KMS-11 (cell line): ENCODE measurements at regions not wholly inside any gene's neighbourhood (a gene's known extent, or its start where the extent isn't known, plus 50 kb on each side); places are given as distances from the start of the nearest gene placed in this dataset.

Experiments
- H2AFZ ChIP-seq: fragments of 200-600 bp; sonication (generic); 2 replicates; pipeline ENCODE4 v1.6.1; 2016; ENCODE audit warnings: antibody characterized with exemption, mixed run types, low read depth
- H3K27ac ChIP-seq: fragments of 200-600 bp; sonication (generic); 2 replicates; pipeline ENCODE4 v1.6.1; 2016; ENCODE audit warnings: mild to moderate bottlenecking, mixed run types
- H3K27me3 ChIP-seq: fragments of 200-600 bp; sonication (generic); 2 replicates; pipeline ENCODE4 v1.6.1; 2017; ENCODE audit warnings: mild to moderate bottlenecking, low read depth, mixed run types, moderate library complexity; ENCODE audit not compliant: insufficient read depth
- H3K36me3 ChIP-seq: fragments of 200-600 bp; sonication (generic); 2 replicates; pipeline ENCODE4 v1.6.1; 2017; ENCODE audit warnings: mild to moderate bottlenecking, mixed run types; ENCODE audit not compliant: insufficient read depth
- H3K4me1 ChIP-seq: fragments of 200-600 bp; sonication (generic); 2 replicates; pipeline ENCODE4 v1.6.1; 2016; ENCODE audit warnings: mild to moderate bottlenecking, low read depth, mixed run types; ENCODE audit not compliant: poor library complexity, severe bottlenecking
- H3K4me2 ChIP-seq: fragments of 200-600 bp; sonication (generic); 2 replicates; pipeline ENCODE4 v1.7.0; 2016; ENCODE audit warnings: mild to moderate bottlenecking, mixed run types
- H3K4me3 ChIP-seq: fragments of 200-600 bp; sonication (generic); IDR thresholded peaks from 2 replicates; pipeline ENCODE4 v1.6.1; 2017; ENCODE audit warnings: low read depth, low read length, mixed read lengths; ENCODE audit not compliant: insufficient read depth
- H3K79me2 ChIP-seq: fragments of 200-600 bp; sonication (generic); 2 replicates; pipeline ENCODE4 v1.6.1; 2016; ENCODE audit warnings: low read depth, mixed run types; ENCODE audit not compliant: insufficient read depth
- H3K9ac ChIP-seq: fragments of 200-600 bp; sonication (generic); 2 replicates; pipeline ENCODE4 v1.6.1; 2016; ENCODE audit warnings: mild to moderate bottlenecking, mixed run types
- H4K20me1 ChIP-seq: fragments of 200-600 bp; sonication (generic); 2 replicates; pipeline ENCODE4 v1.6.1; 2016; ENCODE audit warnings: mild to moderate bottlenecking, mixed run types; ENCODE audit not compliant: insufficient read depth
- TF ChIP-seq, protein P1 (sequence below): fragments of 200-600 bp; sonication (generic); conservative IDR thresholded peaks from 2 replicates; pipeline ENCODE4 v1.6.1; 2017; ENCODE audit warnings: low read depth, mild to moderate bottlenecking, antibody characterized with exemption, low read length, moderate library complexity, mixed read lengths

DNA sequence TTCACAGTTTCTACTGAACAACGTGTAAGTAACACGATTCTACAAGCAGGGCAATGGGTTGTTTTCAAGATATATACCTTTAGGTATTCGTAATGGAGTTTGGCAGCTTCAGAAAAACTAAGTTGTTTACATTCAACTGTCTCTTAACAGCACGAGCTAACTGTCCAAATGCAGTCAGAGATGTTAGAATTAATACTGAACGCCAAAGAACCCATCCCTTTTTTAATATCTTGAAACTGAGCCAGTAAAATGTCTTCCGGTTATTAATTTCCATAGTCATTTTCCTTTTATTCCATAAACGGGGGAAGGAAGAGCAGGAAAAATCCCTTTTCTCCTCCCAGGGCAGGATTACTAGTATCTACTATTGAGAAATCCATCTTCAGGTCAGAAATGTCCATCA lies 129.0 kb upstream of the THBS1 start:
- H3K4me3 ChIP-seq: no peak overlapping the region
- H3K27ac ChIP-seq: no peak overlapping the region
- H3K4me2 ChIP-seq: no peak overlapping the region
- TF ChIP-seq, protein P1, sequence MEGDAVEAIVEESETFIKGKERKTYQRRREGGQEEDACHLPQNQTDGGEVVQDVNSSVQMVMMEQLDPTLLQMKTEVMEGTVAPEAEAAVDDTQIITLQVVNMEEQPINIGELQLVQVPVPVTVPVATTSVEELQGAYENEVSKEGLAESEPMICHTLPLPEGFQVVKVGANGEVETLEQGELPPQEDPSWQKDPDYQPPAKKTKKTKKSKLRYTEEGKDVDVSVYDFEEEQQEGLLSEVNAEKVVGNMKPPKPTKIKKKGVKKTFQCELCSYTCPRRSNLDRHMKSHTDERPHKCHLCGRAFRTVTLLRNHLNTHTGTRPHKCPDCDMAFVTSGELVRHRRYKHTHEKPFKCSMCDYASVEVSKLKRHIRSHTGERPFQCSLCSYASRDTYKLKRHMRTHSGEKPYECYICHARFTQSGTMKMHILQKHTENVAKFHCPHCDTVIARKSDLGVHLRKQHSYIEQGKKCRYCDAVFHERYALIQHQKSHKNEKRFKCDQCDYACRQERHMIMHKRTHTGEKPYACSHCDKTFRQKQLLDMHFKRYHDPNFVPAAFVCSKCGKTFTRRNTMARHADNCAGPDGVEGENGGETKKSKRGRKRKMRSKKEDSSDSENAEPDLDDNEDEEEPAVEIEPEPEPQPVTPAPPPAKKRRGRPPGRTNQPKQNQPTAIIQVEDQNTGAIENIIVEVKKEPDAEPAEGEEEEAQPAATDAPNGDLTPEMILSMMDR: no peak
- H2AFZ ChIP-seq: no peak overlapping the region
- no peaks in the 10 kb centered on the region for H4K20me1 ChIP-seq
- no peaks in the 10 kb centered on the region for H3K79me2 ChIP-seq
- no peaks in the 10 kb centered on the region for H3K27me3 ChIP-seq
- H3K4me1 ChIP-seq: peaks cover 25% of the 10 kb centered on the region
- H3K36me3 ChIP-seq: no peaks in the 10 kb centered on the region
- H3K9ac ChIP-seq: no peak overlapping the region

DNA sequence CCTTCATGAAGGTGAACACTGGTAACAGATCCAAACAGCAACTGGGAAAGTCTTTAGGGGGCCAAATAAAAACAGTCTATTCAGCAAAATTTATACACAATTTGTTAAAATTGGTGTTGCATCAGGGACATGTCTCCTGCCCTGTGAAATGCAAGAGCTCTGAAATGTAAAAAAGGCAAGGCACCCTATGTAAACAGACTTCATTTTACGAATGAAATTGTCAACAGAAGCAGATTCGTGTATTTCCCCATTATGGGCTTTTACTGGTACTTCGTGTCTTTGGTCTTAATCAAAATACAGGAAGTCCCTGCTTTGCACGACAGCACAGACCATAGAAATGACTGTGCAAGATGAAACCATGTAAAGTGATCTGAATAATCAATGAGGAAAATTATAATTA lies 127.3 kb upstream of the THBS1 start:
- H3K27ac ChIP-seq: no peak overlapping the region
- H3K36me3 ChIP-seq: no peaks in the 10 kb centered on the region
- no peaks in the 10 kb centered on the region for H4K20me1 ChIP-seq
- no peaks in the 10 kb centered on the region for H3K27me3 ChIP-seq
- TF ChIP-seq, protein P1: no peak
- no peak overlapping the region for H2AFZ ChIP-seq
- H3K4me2 ChIP-seq: no peak overlapping the region
- no peaks in the 10 kb centered on the region for H3K79me2 ChIP-seq
- H3K9ac ChIP-seq: no peak overlapping the region
- H3K4me1 ChIP-seq: peaks cover 25% of the 10 kb centered on the region
- no peak overlapping the region for H3K4me3 ChIP-seq

DNA sequence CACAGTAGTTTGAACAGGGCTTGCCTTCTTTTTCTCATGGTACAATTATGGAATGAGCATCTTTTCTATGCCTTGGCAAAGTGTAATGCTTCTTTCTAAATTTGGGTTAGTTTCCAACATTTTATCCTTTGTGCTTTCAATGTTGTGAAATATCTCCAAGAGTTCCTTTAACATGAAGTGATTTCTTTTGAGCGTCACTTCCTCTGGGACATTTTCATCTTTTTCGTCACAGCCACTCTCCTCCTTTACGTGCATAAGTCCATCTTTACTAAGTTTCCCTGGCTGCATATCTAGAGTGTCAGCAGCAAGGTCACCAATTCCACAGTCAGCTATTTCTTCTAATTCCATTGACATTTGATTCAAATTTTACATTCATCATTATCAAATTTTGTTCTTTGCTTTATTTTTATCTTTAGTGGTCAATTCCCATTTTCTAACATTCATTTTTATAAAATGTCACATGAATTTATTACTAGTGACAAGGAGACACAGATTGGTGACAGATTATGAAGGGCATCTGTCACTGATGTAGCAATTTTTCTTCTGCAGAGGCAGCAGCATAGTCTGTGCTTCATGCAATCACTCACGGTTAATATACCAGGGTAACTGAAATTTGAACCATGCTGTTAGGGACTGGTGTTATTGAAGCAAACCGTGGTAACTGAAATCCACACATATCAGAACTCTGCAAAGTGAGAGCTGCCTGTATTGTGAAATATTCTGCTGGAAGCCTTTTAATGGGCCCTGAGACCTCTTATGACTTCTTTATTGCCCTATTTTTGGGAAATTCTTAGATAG lies 126.5 kb upstream of the THBS1 start:
- H3K27ac ChIP-seq: no peak overlapping the region

DNA sequence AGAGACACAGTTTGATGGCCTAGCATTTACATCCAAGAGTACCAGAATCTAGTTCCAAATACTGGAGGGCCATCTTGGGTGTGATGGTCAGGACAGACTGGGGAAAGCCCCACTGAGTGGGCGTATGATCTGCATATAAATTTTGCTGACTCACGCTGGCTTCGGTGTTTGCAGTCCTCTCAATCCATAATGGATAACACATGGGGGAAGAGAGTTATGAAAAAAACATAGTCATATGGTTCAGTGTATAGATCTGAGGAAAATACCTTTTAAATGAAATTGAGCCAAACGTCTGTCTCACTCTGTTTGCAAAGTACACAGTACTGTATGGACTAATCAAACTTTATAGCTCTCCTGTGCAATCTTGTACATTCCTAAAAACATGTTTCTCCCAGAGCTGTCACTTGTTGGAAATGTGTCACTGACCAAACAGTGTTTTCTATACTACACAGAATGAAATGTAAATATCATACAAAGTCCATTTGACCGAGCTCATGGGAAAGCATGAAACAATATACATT lies 125.3 kb upstream of the THBS1 start:
- H2AFZ ChIP-seq: no peak overlapping the region
- H3K27ac ChIP-seq: no peak overlapping the region
- H3K36me3 ChIP-seq: no peaks in the 10 kb centered on the region
- no peaks in the 10 kb centered on the region for H3K79me2 ChIP-seq
- no peaks in the 10 kb centered on the region for H4K20me1 ChIP-seq
- TF ChIP-seq, protein P1: no peak
- no peak overlapping the region for H3K9ac ChIP-seq
- no peak overlapping the region for H3K4me3 ChIP-seq
- H3K4me1 ChIP-seq: peaks cover 6% of the 10 kb centered on the region
- no peaks in the 10 kb centered on the region for H3K27me3 ChIP-seq
- H3K4me2 ChIP-seq: no peak overlapping the region

More for the DNA sequence above, 126.5 kb upstream of the THBS1 start:
- no peak overlapping the region for H3K9ac ChIP-seq
- H3K36me3 ChIP-seq: no peaks in the 10 kb centered on the region
- H4K20me1 ChIP-seq: no peaks in the 10 kb centered on the region
- H2AFZ ChIP-seq: no peak overlapping the region
- H3K79me2 ChIP-seq: no peaks in the 10 kb centered on the region
- no peak overlapping the region for H3K4me2 ChIP-seq
- H3K27me3 ChIP-seq: no peaks in the 10 kb centered on the region
- H3K4me3 ChIP-seq: no peak overlapping the region
- TF ChIP-seq, protein P1: no peak
- H3K4me1 ChIP-seq: peaks cover 17% of the 10 kb centered on the region
